HCT116 (cell line): ENCODE measurements at regions not wholly inside any gene's neighbourhood (a gene's known extent, or its start where the extent isn't known, plus 50 kb on each side); places are given as distances from the start of the nearest gene placed in this dataset.
"Not testable (repeated sequence)": the region's sequence is repeated elsewhere in the genome, so short reads cannot be mapped to it uniquely, and the experiment has no call there.

Experiments
- CEBPB ChIP-seq: IDR thresholded peaks from 2 replicates; pipeline ENCODE4 v1.6.1; 2012; ENCODE audit warnings: low read depth
- CTCF ChIP-seq, 3 experiments: fragments of 200-600 bp in 1 of 3; sonication (generic) in 1 of 3; IDR thresholded peaks in 2 of 3; conservative IDR thresholded peaks in 1 of 3; 2 replicates each; pipeline ENCODE4 v1.5.1; 2012 to 2017; ENCODE audit warnings: low read depth in 2 of 3, low read length in 2 of 3, antibody characterized with exemption in 1 of 3, borderline replicate concordance in 1 of 3, control low read depth in 1 of 3, mild to moderate bottlenecking in 1 of 3, mixed read lengths in 1 of 3, mixed run types in 1 of 3, moderate library complexity in 1 of 3; ENCODE audit not compliant: insufficient read depth in 1 of 3
- EGR1 ChIP-seq: IDR thresholded peaks from 2 replicates; pipeline ENCODE4 v1.6.1; 2012; ENCODE audit warnings: low read depth
- POLR2A ChIP-seq: IDR thresholded peaks from 2 replicates; pipeline ENCODE4 v1.7.0; 2011; ENCODE audit warnings: borderline replicate concordance; ENCODE audit not compliant: insufficient read depth, insufficient read length; ENCODE audit errors: extremely low read depth
- POLR2AphosphoS5 ChIP-seq: IDR thresholded peaks from 2 replicates; pipeline ENCODE4 v1.6.1; 2011; ENCODE audit warnings: mild to moderate bottlenecking, low read depth, low read length, moderate library complexity
- RAD21 ChIP-seq: IDR thresholded peaks from 2 replicates; pipeline ENCODE4 v1.6.1; 2012; ENCODE audit warnings: low read depth, mild to moderate bottlenecking
- SIN3A ChIP-seq: IDR thresholded peaks from 2 replicates; pipeline ENCODE4 v1.6.1; 2012; ENCODE audit warnings: low read depth

GRCh38 chrX:110550854-110551253 lies 192.2 kb downstream of the RTL9 start:
- TF ChIP-seq CTCF (IDR thresholded peaks at IDR 0.05 in 2 of 3, conservative IDR thresholded peaks at IDR 0.05 in 1 of 3; ENCODE audit: borderline replicate concordance in 1 of 3, insufficient read depth in 1 of 3, low read depth in 2 of 3, low read length in 2 of 3); RAD21; POLR2A; POLR2AphosphoS5; SIN3A; EGR1; CEBPB: not testable (repeated sequence)
